NT2/D1 (cell line): ENCODE measurements at regions not wholly inside any gene's neighbourhood (a gene's known extent, or its start where the extent isn't known, plus 50 kb on each side); places are given as distances from the start of the nearest gene placed in this dataset.

Source experiments
- DNase-seq: peaks from one replicate; pipeline ENCODE4 v3.0.0-alpha.2; 2011; ENCODE audit warnings: low read depth, low spot score
- H3K27me3 ChIP-seq: 2 replicates; pipeline ENCODE4 v1.6.0; 2011; ENCODE audit warnings: mild to moderate bottlenecking; ENCODE audit not compliant: insufficient read length, insufficient read depth
- H3K36me3 ChIP-seq: 2 replicates; pipeline ENCODE4 v1.6.1; 2011; ENCODE audit warnings: mild to moderate bottlenecking, low read length, mixed read lengths; ENCODE audit not compliant: insufficient read depth, insufficient read length
- H3K4me1 ChIP-seq: 2 replicates; pipeline ENCODE4 v1.5.1; 2011; ENCODE audit not compliant: insufficient read depth, insufficient read length
- H3K4me3 ChIP-seq: 2 replicates; pipeline ENCODE4 v1.5.1; 2011; ENCODE audit warnings: low read depth; ENCODE audit not compliant: insufficient read length
- H3K9ac ChIP-seq: 2 replicates; pipeline ENCODE4 v1.6.0; 2011; ENCODE audit warnings: low read depth; ENCODE audit not compliant: insufficient read length
- H3K9me3 ChIP-seq: 2 replicates; pipeline ENCODE4 v1.5.1; 2011; ENCODE audit warnings: mild to moderate bottlenecking, low read length; ENCODE audit not compliant: insufficient read depth
- SUZ12 ChIP-seq: IDR thresholded peaks from 2 replicates; pipeline ENCODE4 v1.6.1; 2011; ENCODE audit not compliant: insufficient read length, insufficient read depth; ENCODE audit errors: extremely low read depth
- YY1 ChIP-seq: IDR thresholded peaks from 2 replicates; pipeline ENCODE4 v1.6.1; 2011; ENCODE audit not compliant: insufficient read length, insufficient read depth
- ZNF274 ChIP-seq: IDR thresholded peaks from 2 replicates; pipeline ENCODE4 v1.6.1; 2011; ENCODE audit warnings: mild to moderate bottlenecking, low read depth, low read length

DNA sequence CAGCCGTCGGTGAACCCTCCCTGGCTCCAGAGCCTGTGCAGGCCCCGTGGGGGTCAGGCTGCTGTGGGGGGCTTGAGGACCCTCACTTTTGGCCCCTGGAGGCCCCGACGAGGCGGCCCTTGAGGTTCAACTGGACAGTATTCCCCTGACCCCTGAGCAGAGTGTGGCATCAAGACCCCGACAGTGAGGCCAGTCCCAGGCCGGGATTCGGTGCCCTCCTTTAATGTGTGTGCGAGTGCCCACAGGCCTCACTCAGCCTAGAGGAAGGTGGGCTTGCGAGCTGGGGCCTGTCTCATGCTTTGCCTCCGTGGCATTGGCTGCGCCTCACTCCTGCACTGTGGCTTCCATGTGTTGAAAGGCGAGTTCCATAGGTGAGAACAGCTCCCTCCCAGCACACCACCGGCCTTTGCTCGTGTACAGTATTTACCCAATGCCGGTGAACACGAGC lies 94.5 kb downstream of the METRNL start:
- no peak for DNase-seq
- Histone ChIP-seq H3K36me3 (no peaks in the 10 kb centered on the region), H3K9me3 (0 out of 2 replicates have a peak, but pooled peaks cover 5% of the 10 kb centered on the region), H3K9ac (no peak overlapping the region), H3K4me3 (no peak overlapping the region), H3K4me1 (peaks cover 12% of the 10 kb centered on the region), H3K27me3 (no peaks in the 10 kb centered on the region)
- TF ChIP-seq YY1 (no peak), ZNF274 (no peak), SUZ12 (no peak)

DNA sequence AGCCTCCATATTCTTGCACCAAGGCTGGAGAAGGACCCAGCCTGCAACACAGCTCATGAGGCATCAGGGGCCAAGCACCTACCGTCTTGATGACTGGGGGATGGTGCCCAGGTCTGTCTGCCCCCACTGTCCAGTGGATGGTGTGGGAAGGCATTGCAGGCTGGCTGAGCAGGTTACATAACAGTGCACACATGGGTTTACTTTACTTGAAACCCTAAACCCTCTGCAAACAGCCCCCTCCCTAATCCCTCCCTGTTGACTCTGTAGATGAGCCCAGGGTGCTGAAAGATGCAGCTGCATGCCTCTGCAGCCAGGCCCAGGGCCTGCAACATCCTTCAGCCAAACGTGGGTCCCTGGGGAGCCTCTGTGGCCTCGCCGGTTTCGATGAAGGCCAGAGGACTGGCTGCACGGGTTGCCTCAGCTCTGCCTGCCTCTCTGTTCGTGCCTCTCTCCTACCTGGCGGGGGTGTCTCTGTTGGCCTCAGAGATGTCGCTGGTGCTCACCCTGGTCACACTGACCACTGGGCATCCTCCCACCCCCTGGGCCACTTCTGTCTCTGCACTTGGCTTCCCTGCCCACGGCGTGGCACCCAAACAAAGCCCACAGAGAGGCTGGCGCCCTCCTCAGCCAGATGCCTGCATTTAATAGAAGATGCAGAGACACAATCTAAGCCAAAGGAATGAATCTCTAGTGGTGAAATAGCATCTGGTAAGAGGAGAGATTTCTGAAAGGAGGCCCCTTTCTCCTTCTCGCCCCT lies 95.1 kb downstream of the METRNL start:
- H3K9ac ChIP-seq: no peak overlapping the region
- no peak for DNase-seq
- no peak overlapping the region for H3K4me3 ChIP-seq
- H3K27me3 ChIP-seq: no peaks in the 10 kb centered on the region
- H3K9me3 ChIP-seq: 0 out of 2 replicates have a peak, but pooled peaks cover 5% of the 10 kb centered on the region
- peaks cover 12% of the 10 kb centered on the region for H3K4me1 ChIP-seq
- no peak for TF ChIP-seq SUZ12
- TF ChIP-seq YY1: no peak
- no peak for TF ChIP-seq ZNF274
- H3K36me3 ChIP-seq: no peaks in the 10 kb centered on the region

DNA sequence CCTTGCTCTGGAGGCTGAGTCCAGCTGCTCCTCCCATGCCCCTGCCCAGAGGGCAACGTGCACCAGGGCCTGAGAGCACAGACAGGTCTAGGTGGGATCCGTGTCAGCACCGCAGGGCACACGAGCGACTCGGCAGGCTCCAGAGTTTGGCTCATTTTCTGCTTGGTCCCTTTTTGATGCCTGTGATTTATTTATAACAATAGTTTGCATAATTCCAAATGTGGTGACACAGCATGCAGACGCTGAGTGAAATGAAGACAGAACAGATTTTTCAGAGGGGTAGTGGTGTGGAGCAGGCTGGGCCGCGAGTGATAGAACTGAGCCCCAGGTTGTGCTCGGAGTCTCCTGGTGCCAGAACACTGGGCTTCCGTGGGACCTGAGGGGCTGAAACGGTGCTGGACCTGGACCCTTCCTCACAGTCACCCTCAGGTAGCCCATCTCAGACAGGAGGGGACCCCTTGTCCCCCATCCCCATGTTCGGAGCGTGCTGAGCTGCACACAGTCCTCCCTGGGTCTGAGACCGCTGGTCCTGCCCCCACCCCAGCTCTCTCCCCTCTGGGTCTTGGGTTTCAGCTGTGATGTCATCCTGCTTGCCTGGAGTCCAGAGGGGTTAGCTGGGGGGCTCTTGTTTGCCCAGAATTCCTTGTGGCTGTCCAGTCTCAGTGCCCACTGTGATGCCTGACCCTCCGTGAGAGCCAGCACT lies 95.9 kb downstream of the METRNL start:
- no peak for DNase-seq
- no peaks in the 10 kb centered on the region for H3K27me3 ChIP-seq
- H3K36me3 ChIP-seq: no peaks in the 10 kb centered on the region
- H3K9ac ChIP-seq: no peak overlapping the region
- TF ChIP-seq YY1 (no peak), SUZ12 (no peak), ZNF274 (no peak)
- peaks cover 12% of the 10 kb centered on the region for H3K4me1 ChIP-seq
- H3K9me3 ChIP-seq: no peaks in the 10 kb centered on the region
- no peak overlapping the region for H3K4me3 ChIP-seq

DNA sequence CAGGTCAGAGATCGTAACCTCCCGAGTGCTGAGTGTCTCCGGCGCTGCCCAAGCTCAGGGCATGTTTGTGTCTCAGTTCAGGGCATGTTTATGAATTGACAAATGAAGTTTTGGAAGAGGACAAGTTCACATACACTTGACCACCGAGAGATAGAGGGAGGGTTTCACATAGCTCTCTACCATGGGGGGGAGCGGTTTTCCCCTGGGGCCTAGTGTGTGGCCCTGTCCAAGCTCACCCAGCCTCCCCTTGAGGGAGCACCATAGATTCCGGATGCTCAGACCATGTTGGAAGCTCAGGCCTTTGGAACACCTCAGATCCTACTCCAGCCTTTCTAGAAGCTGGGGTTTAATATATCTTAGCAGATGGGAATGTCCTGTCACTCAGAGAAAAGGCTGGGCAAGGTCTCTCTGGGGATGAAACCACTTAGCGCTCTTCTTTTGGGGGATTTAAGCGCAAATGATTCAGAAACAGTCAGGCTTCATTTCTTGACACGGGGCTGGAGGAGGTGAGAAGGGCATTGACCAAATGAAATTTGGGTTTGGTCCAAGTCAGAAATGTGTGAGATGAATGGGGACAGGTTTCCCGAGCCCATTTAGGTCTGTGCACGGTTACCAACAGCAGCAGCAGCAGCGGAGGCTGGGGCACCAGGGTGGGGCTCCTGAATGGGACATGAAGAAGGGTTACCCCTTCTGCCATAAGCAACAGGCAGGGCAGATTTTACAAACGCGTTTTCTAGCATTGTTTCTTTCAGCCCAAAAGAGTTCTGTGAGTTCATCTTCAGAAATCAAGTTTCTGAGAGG lies 96.6 kb downstream of the METRNL start:
- TF ChIP-seq YY1: no peak
- no peak for TF ChIP-seq ZNF274
- TF ChIP-seq SUZ12: no peak
- H3K27me3 ChIP-seq: no peaks in the 10 kb centered on the region
- no peak overlapping the region for H3K9ac ChIP-seq
- H3K4me3 ChIP-seq: no peak overlapping the region
- H3K36me3 ChIP-seq: no peaks in the 10 kb centered on the region
- H3K4me1 ChIP-seq: peaks cover 12% of the 10 kb centered on the region
- no peak for DNase-seq
- no peaks in the 10 kb centered on the region for H3K9me3 ChIP-seq

DNA sequence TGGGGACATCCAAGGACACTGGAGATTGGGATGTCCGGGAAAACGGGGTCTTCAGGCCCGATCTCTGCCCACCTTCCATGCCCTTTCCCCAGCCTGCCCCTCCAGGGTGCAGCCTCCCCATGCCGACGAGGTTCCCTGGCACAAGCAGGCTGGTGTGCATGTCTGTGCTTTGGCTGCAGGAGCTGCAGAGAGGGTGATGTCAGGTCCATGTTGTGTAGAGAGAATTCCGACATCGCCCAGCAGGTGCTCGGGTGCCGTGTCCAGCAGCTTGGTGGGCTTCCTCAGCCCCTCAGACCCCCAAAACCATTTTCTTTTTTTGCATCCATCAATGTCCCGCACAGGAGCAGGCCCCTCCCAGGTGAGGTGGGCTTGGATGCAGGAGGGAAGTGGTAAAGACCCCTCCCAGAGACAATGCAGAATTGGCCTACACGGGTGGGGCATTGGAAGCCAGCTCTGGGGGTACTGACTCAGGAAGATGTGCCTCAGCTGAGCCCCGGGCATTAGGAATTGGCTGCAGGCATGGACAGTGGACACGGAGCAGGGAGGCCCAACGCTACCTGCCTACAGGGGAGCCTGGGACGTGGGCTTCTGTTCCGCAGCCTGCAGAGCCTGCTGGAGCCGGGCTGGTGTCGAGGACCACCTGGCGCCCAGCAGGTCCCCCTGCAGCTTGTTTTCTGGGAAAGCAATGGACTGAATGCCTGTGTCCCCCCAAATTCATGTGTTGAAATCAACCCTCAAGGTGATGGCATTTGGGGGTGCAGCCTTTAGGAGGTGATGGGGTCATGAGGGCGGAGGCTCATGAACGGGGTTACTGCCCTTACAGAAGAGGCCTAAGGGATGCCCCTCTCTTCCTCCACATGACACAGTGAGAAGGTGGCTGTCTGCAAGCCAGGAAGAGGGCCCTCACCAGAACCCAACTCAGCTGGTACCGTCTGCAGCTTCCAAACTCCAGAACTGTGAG lies 97.5 kb downstream of the METRNL start:
- no peaks in the 10 kb centered on the region for H3K36me3 ChIP-seq
- H3K27me3 ChIP-seq: no peaks in the 10 kb centered on the region
- no peak overlapping the region for H3K4me3 ChIP-seq

DNA sequence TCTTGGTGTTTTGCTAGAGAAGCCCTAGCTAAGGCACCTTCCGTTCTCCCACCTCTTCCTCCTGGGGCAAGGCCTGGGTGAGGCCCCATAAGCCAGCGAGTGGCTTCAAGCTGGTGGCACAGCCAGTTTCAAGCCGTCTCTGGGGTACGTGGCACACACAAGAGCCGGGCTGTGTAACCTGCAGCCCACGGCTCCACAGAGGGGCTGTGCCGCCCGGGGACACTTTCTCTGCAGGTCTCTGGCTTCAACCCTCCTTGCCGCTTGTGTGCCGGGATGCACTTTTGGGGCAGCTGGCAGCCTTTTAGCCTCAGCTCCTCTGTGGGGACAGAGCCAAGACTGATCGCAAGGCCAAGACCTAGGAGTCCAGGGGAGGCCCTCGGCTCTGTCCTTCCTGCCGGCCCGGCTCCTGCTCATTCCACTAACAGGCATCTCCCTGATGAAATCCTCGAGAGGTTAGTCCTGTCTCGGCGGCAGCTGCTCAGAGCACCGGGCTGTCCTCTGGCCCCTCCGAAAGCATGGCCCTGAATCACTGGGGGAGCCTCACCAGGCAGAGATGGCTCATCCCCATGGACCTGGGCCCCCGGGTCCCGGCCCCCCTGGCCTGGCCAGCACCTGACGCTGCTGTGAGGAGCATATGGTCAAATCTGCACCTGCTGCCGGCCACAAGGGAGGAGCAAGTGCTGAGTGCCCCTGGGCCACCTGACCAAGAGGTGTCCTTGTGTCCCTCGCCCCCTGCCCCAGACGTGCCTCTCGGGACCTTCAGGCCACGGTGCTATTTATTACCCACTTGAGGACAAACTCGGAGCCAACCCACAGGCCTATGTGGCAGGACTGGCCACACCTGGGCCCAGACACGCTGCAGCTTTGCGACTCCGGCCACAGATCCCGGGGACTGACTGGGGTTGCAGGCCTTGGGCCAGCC lies 98.5 kb downstream of the METRNL start:
- Histone ChIP-seq H3K9ac (no peak overlapping the region), H3K27me3 (no peaks in the 10 kb centered on the region), H3K4me1 (peaks cover 18% of the 10 kb centered on the region), H3K4me3 (no peak overlapping the region), H3K36me3 (no peaks in the 10 kb centered on the region), H3K9me3 (no peaks in the 10 kb centered on the region)
- TF ChIP-seq YY1 (no peak), SUZ12 (no peak), ZNF274 (no peak)
- no peak for DNase-seq

More for the DNA sequence above, 97.5 kb downstream of the METRNL start:
- Histone ChIP-seq H3K9ac (no peak overlapping the region), H3K4me1 (peaks cover 14% of the 10 kb centered on the region), H3K9me3 (no peaks in the 10 kb centered on the region)
- no peak for TF ChIP-seq SUZ12
- DNase-seq: no peak
